ENCODE measurements at regions not wholly inside any gene's neighbourhood (a gene's known extent, or its start where the extent isn't known, plus 50 kb on each side); places are given as distances from the start of the nearest gene placed in this dataset.

GRCh38 chr2:139237023-139237422 lies 456.8 kb upstream of the NXPH2 start:
- Mint-ChIP-seq H3K4me3 (no peak overlapping the region), H3K36me3 (ENCODE audit: low read depth) (no peaks in the 10 kb centered on the region), H3K27ac (no peak overlapping the region), H3K4me1 (no peaks in the 10 kb centered on the region), H3K27me3 (no peaks in the 10 kb centered on the region)
- ATAC-seq (no peak), DNase-seq (no peak)
- no peaks in the 10 kb centered on the region for H3K9me3 ChIP-seq (ENCODE audit: control insufficient read depth, low read length, poor library complexity, severe bottlenecking)

GRCh38 chr2:139230881-139231280 lies 450.7 kb upstream of the NXPH2 start:
- no peak overlapping the region for H3K4me3 Mint-ChIP-seq
- no peaks in the 10 kb centered on the region for H3K4me1 Mint-ChIP-seq
- no peaks in the 10 kb centered on the region for H3K27me3 Mint-ChIP-seq
- ATAC-seq = no peak
- DNase-seq = no peak
- no peak overlapping the region for H3K27ac Mint-ChIP-seq
- no peaks in the 10 kb centered on the region for H3K9me3 ChIP-seq (ENCODE audit: control insufficient read depth, low read length, poor library complexity, severe bottlenecking)
- no peaks in the 10 kb centered on the region for H3K36me3 Mint-ChIP-seq (ENCODE audit: low read depth)

DNA sequence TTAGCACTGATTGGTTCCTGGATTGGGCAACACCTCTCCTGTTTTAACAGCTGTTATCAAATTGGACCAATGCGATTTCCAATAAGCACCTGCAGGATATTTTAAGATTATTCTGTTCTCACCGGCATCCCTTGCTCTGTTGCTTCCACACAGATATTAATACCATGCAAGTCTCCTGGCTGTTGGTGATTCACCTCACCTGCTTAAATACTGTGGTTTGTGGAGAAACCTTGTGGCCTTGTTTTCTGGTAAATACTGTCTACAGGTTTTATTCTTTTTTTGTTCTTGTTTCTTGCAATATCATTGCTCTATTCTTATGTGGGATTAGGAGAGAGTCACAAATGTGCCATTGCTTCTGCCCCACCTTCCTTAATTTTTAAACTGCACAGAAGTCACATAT lies 448.1 kb upstream of the NXPH2 start:
- Mint-ChIP-seq H3K4me3 (no peak overlapping the region), H3K27ac (no peak overlapping the region), H3K4me1 (no peaks in the 10 kb centered on the region), H3K27me3 (no peaks in the 10 kb centered on the region), H3K36me3 (ENCODE audit: low read depth) (no peaks in the 10 kb centered on the region)
- ATAC-seq = no peak
- DNase-seq = no peak
- H3K9me3 ChIP-seq (ENCODE audit: control insufficient read depth, low read length, poor library complexity, severe bottlenecking) = no peaks in the 10 kb centered on the region

- ATAC-seq (no peak), DNase-seq (no peak)
- Mint-ChIP-seq H3K27me3 (no peaks in the 10 kb centered on the region), H3K36me3 (ENCODE audit: low read depth) (no peaks in the 10 kb centered on the region), H3K4me3 (no peak overlapping the region), H3K4me1 (no peaks in the 10 kb centered on the region), H3K27ac (no peak overlapping the region)
- no peaks in the 10 kb centered on the region for H3K9me3 ChIP-seq (ENCODE audit: control insufficient read depth, low read length, poor library complexity, severe bottlenecking)
These were observed 445.8 kb upstream of the NXPH2 start for GRCh38 chr2:139225961-139226360.

DNA sequence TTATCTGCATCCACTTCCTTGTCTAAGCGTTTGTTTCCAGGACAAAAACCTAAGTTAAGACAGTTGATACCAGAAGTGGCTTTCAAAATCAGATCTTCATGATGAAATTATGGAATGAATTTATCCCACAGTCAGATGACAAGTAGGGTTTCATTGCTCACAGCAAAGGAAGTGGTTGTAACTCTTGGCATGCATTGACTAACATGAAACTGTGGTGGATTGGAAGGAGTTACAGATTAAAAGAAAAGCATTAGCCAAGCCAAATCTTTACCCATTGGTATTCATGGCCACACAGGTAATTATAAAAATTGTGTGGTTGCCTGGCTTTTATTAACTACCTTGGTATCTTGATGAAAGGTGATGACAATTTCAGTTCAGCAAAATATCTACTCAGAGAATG lies 438.0 kb upstream of the NXPH2 start:
- no peak for ATAC-seq
- H3K4me1 Mint-ChIP-seq = no peaks in the 10 kb centered on the region
- no peaks in the 10 kb centered on the region for H3K36me3 Mint-ChIP-seq (ENCODE audit: low read depth)

GRCh38 chr2:139217641-139218040 lies 437.5 kb upstream of the NXPH2 start:
- no peak for ATAC-seq
- Mint-ChIP-seq H3K4me1 (no peaks in the 10 kb centered on the region), H3K4me3 (no peak overlapping the region), H3K27me3 (no peaks in the 10 kb centered on the region), H3K27ac (no peak overlapping the region), H3K36me3 (ENCODE audit: low read depth) (no peaks in the 10 kb centered on the region)
- no peaks in the 10 kb centered on the region for H3K9me3 ChIP-seq (ENCODE audit: control insufficient read depth, low read length, poor library complexity, severe bottlenecking)
- DNase-seq = no peak

More for the DNA sequence above, 438.0 kb upstream of the NXPH2 start:
- no peak for DNase-seq
- Mint-ChIP-seq H3K27ac (no peak overlapping the region), H3K27me3 (no peaks in the 10 kb centered on the region), H3K4me3 (no peak overlapping the region)
- H3K9me3 ChIP-seq (ENCODE audit: control insufficient read depth, low read length, poor library complexity, severe bottlenecking) = no peaks in the 10 kb centered on the region

GRCh38 chr2:139216435-139216834 lies 436.2 kb upstream of the NXPH2 start:
- no peak for DNase-seq
- H3K4me3 Mint-ChIP-seq = no peak overlapping the region
- H3K9me3 ChIP-seq (ENCODE audit: control insufficient read depth, low read length, poor library complexity, severe bottlenecking) = no peaks in the 10 kb centered on the region
- ATAC-seq = no peak
- no peaks in the 10 kb centered on the region for H3K4me1 Mint-ChIP-seq
- no peaks in the 10 kb centered on the region for H3K36me3 Mint-ChIP-seq (ENCODE audit: low read depth)
- H3K27ac Mint-ChIP-seq = no peak overlapping the region
- no peaks in the 10 kb centered on the region for H3K27me3 Mint-ChIP-seq

- H3K4me1 Mint-ChIP-seq = no peaks in the 10 kb centered on the region
- H3K27me3 Mint-ChIP-seq = no peaks in the 10 kb centered on the region
- no peak overlapping the region for H3K4me3 Mint-ChIP-seq
- no peaks in the 10 kb centered on the region for H3K36me3 Mint-ChIP-seq (ENCODE audit: low read depth)
- ATAC-seq = no peak
- H3K9me3 ChIP-seq (ENCODE audit: control insufficient read depth, low read length, poor library complexity, severe bottlenecking) = no peaks in the 10 kb centered on the region
- H3K27ac Mint-ChIP-seq = no peak overlapping the region
- DNase-seq = no peak
These were observed 434.6 kb upstream of the NXPH2 start for GRCh38 chr2:139214801-139215200.

- Mint-ChIP-seq H3K36me3 (ENCODE audit: low read depth) (no peaks in the 10 kb centered on the region), H3K4me1 (no peaks in the 10 kb centered on the region), H3K27me3 (no peaks in the 10 kb centered on the region), H3K4me3 (no peak overlapping the region), H3K27ac (no peak overlapping the region)
- no peak for ATAC-seq
- no peaks in the 10 kb centered on the region for H3K9me3 ChIP-seq (ENCODE audit: control insufficient read depth, low read length, poor library complexity, severe bottlenecking)
- no peak for DNase-seq
These were observed 429.4 kb upstream of the NXPH2 start for GRCh38 chr2:139209586-139209985.

GRCh38 chr2:139201516-139201915 lies 421.3 kb upstream of the NXPH2 start:
- Mint-ChIP-seq H3K27me3 (no peaks in the 10 kb centered on the region), H3K36me3 (ENCODE audit: low read depth) (no peaks in the 10 kb centered on the region)

DNA sequence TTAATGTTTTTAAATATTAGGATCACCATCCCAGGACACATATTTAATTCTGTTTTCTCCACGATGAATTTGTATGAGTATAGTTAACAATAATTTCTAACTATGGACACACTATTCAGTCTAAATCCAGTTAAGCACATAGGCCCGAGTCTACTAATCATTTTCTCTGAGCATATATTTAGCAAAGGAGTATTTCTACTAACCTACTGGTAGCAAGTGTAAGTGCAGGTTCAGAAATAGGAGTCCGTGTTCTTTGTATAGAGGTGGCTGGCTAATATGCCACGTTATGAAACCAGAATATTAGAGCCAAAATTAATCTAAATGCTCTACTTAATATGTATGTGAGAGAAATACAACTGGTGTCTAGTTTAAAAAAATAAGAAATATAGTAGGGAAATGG lies 416.6 kb upstream of the NXPH2 start:
- DNase-seq (no peak), ATAC-seq (no peak)
- no peak overlapping the region for H3K27ac Mint-ChIP-seq
- H3K36me3 Mint-ChIP-seq (ENCODE audit: low read depth) = no peaks in the 10 kb centered on the region
- H3K4me3 Mint-ChIP-seq = no peak overlapping the region
- no peaks in the 10 kb centered on the region for H3K9me3 ChIP-seq (ENCODE audit: control insufficient read depth, low read length, poor library complexity, severe bottlenecking)
- no peaks in the 10 kb centered on the region for H3K27me3 Mint-ChIP-seq
- H3K4me1 Mint-ChIP-seq = no peaks in the 10 kb centered on the region

More at GRCh38 chr2:139201516-139201915, 421.3 kb upstream of the NXPH2 start:
- H3K4me1 Mint-ChIP-seq = no peaks in the 10 kb centered on the region
- no peak overlapping the region for H3K4me3 Mint-ChIP-seq
- H3K9me3 ChIP-seq (ENCODE audit: control insufficient read depth, low read length, poor library complexity, severe bottlenecking) = no peaks in the 10 kb centered on the region
- ATAC-seq (no peak), DNase-seq (no peak)
- H3K27ac Mint-ChIP-seq = no peak overlapping the region

- Mint-ChIP-seq H3K27me3 (no peaks in the 10 kb centered on the region), H3K36me3 (ENCODE audit: low read depth) (no peaks in the 10 kb centered on the region), H3K4me1 (no peaks in the 10 kb centered on the region), H3K27ac (no peak overlapping the region), H3K4me3 (no peak overlapping the region)
- no peaks in the 10 kb centered on the region for H3K9me3 ChIP-seq (ENCODE audit: control insufficient read depth, low read length, poor library complexity, severe bottlenecking)
- DNase-seq = no peak
- ATAC-seq = no peak
These were observed 414.4 kb upstream of the NXPH2 start for GRCh38 chr2:139194546-139194945.

- DNase-seq = no peak
- no peaks in the 10 kb centered on the region for H3K27me3 Mint-ChIP-seq
- no peak overlapping the region for H3K4me3 Mint-ChIP-seq
- H3K27ac Mint-ChIP-seq = no peak overlapping the region
- no peaks in the 10 kb centered on the region for H3K36me3 Mint-ChIP-seq (ENCODE audit: low read depth)
- no peaks in the 10 kb centered on the region for H3K4me1 Mint-ChIP-seq
- no peaks in the 10 kb centered on the region for H3K9me3 ChIP-seq (ENCODE audit: control insufficient read depth, low read length, poor library complexity, severe bottlenecking)
- no peak for ATAC-seq
These were observed 396.9 kb upstream of the NXPH2 start for GRCh38 chr2:139177041-139177440.

DNA sequence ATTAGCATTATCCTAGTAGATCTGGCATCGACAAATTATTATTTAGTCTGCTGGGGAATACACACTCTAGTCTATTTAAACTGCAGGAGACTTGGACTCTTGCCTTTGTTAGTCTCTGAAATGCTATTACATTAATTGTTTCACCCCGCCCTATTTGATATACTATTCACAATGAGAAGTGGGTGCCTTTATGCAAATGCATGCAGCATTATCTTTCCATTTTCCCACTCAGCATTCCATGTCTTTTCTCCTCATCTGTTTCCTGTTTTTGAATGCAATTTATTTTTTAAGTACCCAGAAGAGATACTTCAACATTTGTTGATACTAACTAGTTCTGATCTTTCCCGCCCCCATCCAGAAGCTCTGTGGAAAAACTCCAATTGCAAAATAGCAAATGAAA lies 395.3 kb upstream of the NXPH2 start:
- Mint-ChIP-seq H3K27ac (no peak overlapping the region), H3K4me1 (no peaks in the 10 kb centered on the region), H3K36me3 (ENCODE audit: low read depth) (no peaks in the 10 kb centered on the region), H3K4me3 (no peak overlapping the region), H3K27me3 (no peaks in the 10 kb centered on the region)
- DNase-seq = no peak
- no peak for ATAC-seq
- H3K9me3 ChIP-seq (ENCODE audit: control insufficient read depth, low read length, poor library complexity, severe bottlenecking) = no peaks in the 10 kb centered on the region

DNA sequence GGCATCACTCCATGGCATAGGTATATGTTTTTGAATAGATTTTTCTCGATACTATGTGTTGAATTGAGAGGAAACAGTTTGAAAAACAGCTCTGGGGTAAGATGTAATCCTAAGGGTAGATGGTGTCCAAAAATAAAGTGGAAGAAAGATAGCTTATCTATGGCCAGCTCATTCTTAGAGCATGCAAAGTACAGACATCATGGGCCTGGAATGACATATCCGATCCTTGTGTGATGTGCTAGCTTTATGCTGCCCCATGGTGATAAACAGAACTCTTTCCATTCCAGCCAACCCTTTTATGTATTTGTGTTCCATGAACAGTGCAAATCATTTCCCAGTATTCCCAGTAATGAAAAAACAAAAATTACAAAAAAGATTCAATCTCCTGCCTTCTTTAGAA lies 390.2 kb upstream of the NXPH2 start:
- Mint-ChIP-seq H3K27ac (no peak overlapping the region), H3K4me1 (no peaks in the 10 kb centered on the region), H3K4me3 (no peak overlapping the region), H3K27me3 (no peaks in the 10 kb centered on the region), H3K36me3 (ENCODE audit: low read depth) (no peaks in the 10 kb centered on the region)
- DNase-seq (no peak), ATAC-seq (no peak)
- H3K9me3 ChIP-seq (ENCODE audit: control insufficient read depth, low read length, poor library complexity, severe bottlenecking) = no peaks in the 10 kb centered on the region

All from T-helper 17 cell (primary cell).